NB4 (cell line): ENCODE measurements at regions not wholly inside any gene's neighbourhood (a gene's known extent, or its start where the extent isn't known, plus 50 kb on each side); places are given as distances from the start of the nearest gene placed in this dataset.

Experiments
- CTCF ChIP-seq: IDR thresholded peaks from one replicate; pipeline ENCODE4 v1.5.1; 2012; ENCODE audit warnings: low read depth, low read length
- POLR2A ChIP-seq: IDR thresholded peaks from 2 replicates; pipeline ENCODE4 v1.6.1; 2011; ENCODE audit warnings: mild to moderate bottlenecking; ENCODE audit not compliant: insufficient read length; ENCODE audit errors: extremely low read depth

GRCh38 chr6:144696610-144697368 lies 411.7 kb downstream of the UTRN start:
- TF ChIP-seq POLR2A (no peak), CTCF (no peak)
